ENCODE measurements at regions not wholly inside any gene's neighbourhood (a gene's known extent, or its start where the extent isn't known, plus 50 kb on each side); places are given as distances from the start of the nearest gene placed in this dataset.

DNA sequence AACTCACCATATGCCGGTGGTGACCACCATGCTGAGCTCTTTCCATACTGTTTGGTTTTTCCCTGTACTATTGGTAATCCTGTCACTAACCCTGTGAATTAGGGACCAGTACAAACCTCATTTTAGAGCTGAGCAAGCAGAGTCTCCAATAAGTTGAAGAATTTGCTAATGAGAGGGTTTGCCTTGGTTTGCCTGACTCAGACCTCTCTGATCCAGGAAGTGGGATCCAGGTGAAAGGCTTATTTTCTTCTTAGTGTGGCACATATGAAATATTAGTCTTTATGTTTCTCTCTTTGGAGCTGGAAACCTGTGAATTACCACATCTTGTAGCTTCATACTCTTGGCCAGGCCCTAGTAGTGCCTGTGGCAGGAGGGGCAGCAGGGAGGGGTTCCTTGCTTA lies 114.1 kb upstream of the IGFBP3 start:
- TF ChIP-seq, protein P1, sequence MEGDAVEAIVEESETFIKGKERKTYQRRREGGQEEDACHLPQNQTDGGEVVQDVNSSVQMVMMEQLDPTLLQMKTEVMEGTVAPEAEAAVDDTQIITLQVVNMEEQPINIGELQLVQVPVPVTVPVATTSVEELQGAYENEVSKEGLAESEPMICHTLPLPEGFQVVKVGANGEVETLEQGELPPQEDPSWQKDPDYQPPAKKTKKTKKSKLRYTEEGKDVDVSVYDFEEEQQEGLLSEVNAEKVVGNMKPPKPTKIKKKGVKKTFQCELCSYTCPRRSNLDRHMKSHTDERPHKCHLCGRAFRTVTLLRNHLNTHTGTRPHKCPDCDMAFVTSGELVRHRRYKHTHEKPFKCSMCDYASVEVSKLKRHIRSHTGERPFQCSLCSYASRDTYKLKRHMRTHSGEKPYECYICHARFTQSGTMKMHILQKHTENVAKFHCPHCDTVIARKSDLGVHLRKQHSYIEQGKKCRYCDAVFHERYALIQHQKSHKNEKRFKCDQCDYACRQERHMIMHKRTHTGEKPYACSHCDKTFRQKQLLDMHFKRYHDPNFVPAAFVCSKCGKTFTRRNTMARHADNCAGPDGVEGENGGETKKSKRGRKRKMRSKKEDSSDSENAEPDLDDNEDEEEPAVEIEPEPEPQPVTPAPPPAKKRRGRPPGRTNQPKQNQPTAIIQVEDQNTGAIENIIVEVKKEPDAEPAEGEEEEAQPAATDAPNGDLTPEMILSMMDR (IDR thresholded peaks at IDR 0.05), result no peak
- no peak for TF ChIP-seq POLR2A (IDR thresholded peaks at IDR 0.05)
